ENCODE measurements at regions not wholly inside any gene's neighbourhood (a gene's known extent, or its start where the extent isn't known, plus 50 kb on each side); places are given as distances from the start of the nearest gene placed in this dataset.

- Histone ChIP-seq H3K27me3 (replicated peaks; ENCODE audit: insufficient read depth) (no peaks in the 10 kb centered on the region), H3K9me3 (no peaks in the 10 kb centered on the region), H3K4me1 (ENCODE audit: control insufficient read depth in 1 of 2, low read depth in 2 of 2) (no peaks in the 10 kb centered on the region), H3K36me3 (no peaks in the 10 kb centered on the region), H3K27ac (no peak overlapping the region), H3K4me3 (no peak overlapping the region)
- DNase-seq (ENCODE audit: low spot score) (no peak), ATAC-seq (ENCODE audit: insufficient number of reproducible peaks, low FRiP score, low read depth) (no peak)
- TF ChIP-seq CTCF (IDR thresholded peaks at IDR 0.05) = no peak
These were observed 725.8 kb upstream of the POM121L12 start for GRCh38 chr7:52309631-52310030.

DNA sequence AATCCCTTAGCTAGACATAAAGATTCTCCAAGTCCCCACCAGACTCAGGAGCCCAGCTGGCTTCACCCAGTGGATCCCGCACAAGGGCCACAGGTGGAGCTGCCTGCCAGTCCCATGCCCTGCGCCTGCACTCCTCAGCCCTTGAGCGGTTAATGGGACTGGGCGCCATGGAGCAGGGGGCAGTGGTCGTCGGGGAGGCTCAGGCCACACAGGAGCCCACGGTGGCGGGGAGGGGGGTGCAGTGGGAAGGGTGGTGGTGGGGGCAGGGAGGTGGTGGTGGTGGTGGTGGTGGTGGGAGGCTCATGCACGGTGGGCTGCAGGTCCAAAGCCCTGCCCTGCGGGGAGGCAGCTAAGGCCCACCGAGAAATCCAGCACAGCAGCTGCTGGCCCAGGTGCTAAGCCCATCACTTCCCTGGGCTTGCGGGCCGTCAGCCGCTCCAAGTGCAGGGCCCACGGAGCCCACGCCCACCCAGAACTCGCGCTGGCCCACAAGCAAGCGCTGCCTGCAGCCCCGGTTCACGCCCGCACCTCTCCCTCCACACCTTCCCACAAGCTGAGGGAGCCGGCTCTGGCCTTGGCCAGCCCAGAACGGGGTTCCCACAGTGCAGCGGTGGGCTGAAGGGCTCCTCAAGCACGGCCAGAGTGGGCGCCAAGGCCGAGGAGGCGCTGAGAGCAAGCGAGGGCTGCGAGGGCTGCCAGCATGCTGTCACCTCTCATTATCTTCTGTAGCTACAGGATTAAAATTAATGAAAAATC is 732.5 kb upstream of the POM121L12 start:
- Histone ChIP-seq H3K27ac (no peak overlapping the region), H3K27me3 (replicated peaks; ENCODE audit: insufficient read depth) (no peaks in the 10 kb centered on the region), H3K9me3 (no peaks in the 10 kb centered on the region), H3K36me3 (no peaks in the 10 kb centered on the region), H3K4me1 (ENCODE audit: control insufficient read depth in 1 of 2, low read depth in 2 of 2) (no peaks in the 10 kb centered on the region), H3K4me3 (no peak overlapping the region)
- no peak for DNase-seq (ENCODE audit: low spot score)
- no peak for TF ChIP-seq CTCF (IDR thresholded peaks at IDR 0.05)
- no peak for ATAC-seq (ENCODE audit: insufficient number of reproducible peaks, low FRiP score, low read depth)

GRCh38 chr7:52297128-52297527 is 738.3 kb upstream of the POM121L12 start:
- H3K27me3 ChIP-seq (replicated peaks; ENCODE audit: insufficient read depth) = no peaks in the 10 kb centered on the region
- no peak for ATAC-seq (ENCODE audit: insufficient number of reproducible peaks, low FRiP score, low read depth)
- no peaks in the 10 kb centered on the region for H3K9me3 ChIP-seq
- H3K27ac ChIP-seq = no peak overlapping the region
- H3K4me1 ChIP-seq (ENCODE audit: control insufficient read depth in 1 of 2, low read depth in 2 of 2) = no peaks in the 10 kb centered on the region
- H3K36me3 ChIP-seq = no peaks in the 10 kb centered on the region
- no peak overlapping the region for H3K4me3 ChIP-seq
- no peak for TF ChIP-seq CTCF (IDR thresholded peaks at IDR 0.05)
- no peak for DNase-seq (ENCODE audit: low spot score)

- H3K27me3 ChIP-seq (replicated peaks; ENCODE audit: insufficient read depth) = no peaks in the 10 kb centered on the region
- no peak for TF ChIP-seq CTCF (IDR thresholded peaks at IDR 0.05)
- no peak overlapping the region for H3K27ac ChIP-seq
- no peaks in the 10 kb centered on the region for H3K36me3 ChIP-seq
- H3K9me3 ChIP-seq = no peaks in the 10 kb centered on the region
- DNase-seq (ENCODE audit: low spot score) (no peak), ATAC-seq (ENCODE audit: insufficient number of reproducible peaks, low FRiP score, low read depth) (no peak)
- no peaks in the 10 kb centered on the region for H3K4me1 ChIP-seq (ENCODE audit: control insufficient read depth in 1 of 2, low read depth in 2 of 2)
- H3K4me3 ChIP-seq = no peak overlapping the region
These were observed 740.5 kb upstream of the POM121L12 start for GRCh38 chr7:52294942-52295341.

GRCh38 chr7:52289247-52289646 is 746.2 kb upstream of the POM121L12 start:
- no peak for TF ChIP-seq CTCF (IDR thresholded peaks at IDR 0.05)
- Histone ChIP-seq H3K9me3 (no peaks in the 10 kb centered on the region), H3K27me3 (replicated peaks; ENCODE audit: insufficient read depth) (no peaks in the 10 kb centered on the region), H3K4me3 (no peak overlapping the region), H3K4me1 (ENCODE audit: control insufficient read depth in 1 of 2, low read depth in 2 of 2) (no peaks in the 10 kb centered on the region), H3K27ac (no peak overlapping the region), H3K36me3 (no peaks in the 10 kb centered on the region)
- no peak for DNase-seq (ENCODE audit: low spot score)
- no peak for ATAC-seq (ENCODE audit: insufficient number of reproducible peaks, low FRiP score, low read depth)
